Gastrocnemius medialis (tissue), 4 donors: ENCODE measurements at regions not wholly inside any gene's neighbourhood (a gene's known extent, or its start where the extent isn't known, plus 50 kb on each side); places are given as distances from the start of the nearest gene placed in this dataset.

Source experiments
- ATAC-seq, 2 donors: fragments of 150-250 bp; one replicate each; pipeline ENCODE4 v1.9.1; 2016
- DNase-seq, 2 donors: peaks; one replicate each; pipeline ENCODE4 v3.0.0-alpha.2; 2019
- H3K27ac ChIP-seq, 4 donors: fragments of 200-600 bp; sonication (generic); 1 replicate in 1 of 4; 2 replicates in 3 of 4; pipeline ENCODE4 v1.5.1; 2016 to 2018; ENCODE audit warnings: mild to moderate bottlenecking in 2 of 4, moderate library complexity in 1 of 4
- H3K27me3 ChIP-seq, 3 donors: fragments of 200-600 bp; sonication (generic) in 2 of 3; 1 replicate in 1 of 3; 2 replicates in 2 of 3; pipeline versions ENCODE4 v1.5.1 to v1.6.0; 2016 to 2019; ENCODE audit warnings: mild to moderate bottlenecking in 1 of 3, moderate library complexity in 1 of 3
- H3K36me3 ChIP-seq, 2 donors: fragments of 200-600 bp; sonication (generic) in 1 of 2; one replicate each; pipeline ENCODE4 v1.5.1; 2017 to 2018
- H3K4me1 ChIP-seq, 2 donors: fragments of 200-600 bp; sonication (generic) in 1 of 2; one replicate each; pipeline ENCODE4 v1.5.1; 2016 to 2017; ENCODE audit warnings: mild to moderate bottlenecking in 2 of 2
- H3K4me3 ChIP-seq, 4 donors: fragments of 200-600 bp; sonication (generic) in 3 of 4; 1 replicate in 1 of 4; 2 replicates in 3 of 4; pipeline ENCODE4 v1.5.1; 2016 to 2019; ENCODE audit warnings: mild to moderate bottlenecking in 2 of 4
- H3K9me3 ChIP-seq, 3 donors: fragments of 200-600 bp; sonication (generic) in 2 of 3; 1 replicate in 1 of 3; 2 replicates in 2 of 3; pipeline ENCODE4 v1.5.1; 2016 to 2019
- POLR2A ChIP-seq, 2 donors: fragments of 450-650 bp; IDR thresholded peaks; one replicate each; pipeline ENCODE4 v1.6.1; 2017; ENCODE audit warnings: antibody characterized with exemption in 2 of 2, mild to moderate bottlenecking in 2 of 2, moderate library complexity in 2 of 2
- in situ Hi-C, 4 donors: fragments of 200-750 bp; cut with MboI; loops; one replicate each; pipeline versions ENCODE4 v1.15.0 to v1.8.0; 2017; ENCODE audit warnings: low sequenced_read_pairs in 4 of 4
- intact Hi-C: fragments of 100-400 bp; cut with DNase I; formaldehyde crosslinking; loops from one replicate; pipeline ENCODE4 v1.15.1; 2023; ENCODE audit warnings: low total_unique reads
- TF ChIP-seq, protein P1 (sequence below), 5 experiments: fragments of 450-650 bp in 3 of 5; fragments of 200-600 bp in 2 of 5; sonication (generic) in 2 of 5; IDR thresholded peaks in 4 of 5; conservative IDR thresholded peaks in 1 of 5; 1 replicate in 4 of 5; 2 replicates in 1 of 5; pipeline ENCODE4 v1.5.1; 2016 to 2019; ENCODE audit warnings: antibody characterized with exemption in 5 of 5, mild to moderate bottlenecking in 3 of 5, moderate library complexity in 3 of 5

DNA sequence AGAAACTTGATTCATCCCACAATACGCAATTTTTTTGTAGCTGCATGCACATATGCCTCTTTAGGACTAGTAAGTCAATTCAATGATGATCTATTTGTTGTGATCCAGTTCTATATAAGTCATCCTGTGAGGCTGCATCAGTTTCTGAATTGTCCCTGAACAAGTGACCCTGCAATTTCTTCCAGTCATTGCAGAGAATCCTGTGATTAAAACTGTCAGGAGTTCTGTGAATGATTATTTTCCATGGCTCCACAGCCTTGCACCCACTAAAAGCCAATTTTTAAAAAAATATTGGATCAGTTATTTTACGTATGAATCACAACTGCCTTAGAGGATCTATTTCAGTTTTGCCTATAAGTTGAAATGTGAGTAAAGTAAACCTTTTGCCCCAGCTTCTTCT is 1585.0 kb upstream of the ACVR2A start:
- intact Hi-C loops, result no loop called here

DNA sequence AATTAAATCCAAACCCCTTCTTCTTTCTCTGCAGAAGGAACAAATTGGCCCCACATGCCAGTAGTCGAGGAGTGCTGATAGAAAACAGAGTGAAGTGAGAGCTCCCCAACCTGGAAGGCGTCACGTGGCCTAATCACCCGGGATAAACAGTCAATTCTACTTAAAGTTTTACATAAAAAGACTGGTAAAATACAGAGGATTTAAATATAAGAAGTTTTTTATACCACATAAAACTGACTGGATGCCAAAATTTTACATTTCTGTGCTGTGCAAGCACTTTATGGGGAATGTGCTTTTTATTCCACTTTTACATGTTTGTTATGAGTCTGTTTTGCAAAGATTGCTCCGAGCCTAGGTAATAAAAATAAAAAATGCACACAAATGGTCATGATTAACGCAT is 1586.8 kb upstream of the ACVR2A start:
- Histone ChIP-seq H3K36me3 (no peaks in the 10 kb centered on the region), H3K27ac (no peak overlapping the region), H3K9me3 (no peaks in the 10 kb centered on the region), H3K4me1 (no peaks in the 10 kb centered on the region), H3K27me3 (no peaks in the 10 kb centered on the region), H3K4me3 (no peak overlapping the region)
- ATAC-seq (no peak), DNase-seq (no peak)
- in situ Hi-C loops (no loop called here), intact Hi-C loops (no loop called here)
- TF ChIP-seq, protein P1, sequence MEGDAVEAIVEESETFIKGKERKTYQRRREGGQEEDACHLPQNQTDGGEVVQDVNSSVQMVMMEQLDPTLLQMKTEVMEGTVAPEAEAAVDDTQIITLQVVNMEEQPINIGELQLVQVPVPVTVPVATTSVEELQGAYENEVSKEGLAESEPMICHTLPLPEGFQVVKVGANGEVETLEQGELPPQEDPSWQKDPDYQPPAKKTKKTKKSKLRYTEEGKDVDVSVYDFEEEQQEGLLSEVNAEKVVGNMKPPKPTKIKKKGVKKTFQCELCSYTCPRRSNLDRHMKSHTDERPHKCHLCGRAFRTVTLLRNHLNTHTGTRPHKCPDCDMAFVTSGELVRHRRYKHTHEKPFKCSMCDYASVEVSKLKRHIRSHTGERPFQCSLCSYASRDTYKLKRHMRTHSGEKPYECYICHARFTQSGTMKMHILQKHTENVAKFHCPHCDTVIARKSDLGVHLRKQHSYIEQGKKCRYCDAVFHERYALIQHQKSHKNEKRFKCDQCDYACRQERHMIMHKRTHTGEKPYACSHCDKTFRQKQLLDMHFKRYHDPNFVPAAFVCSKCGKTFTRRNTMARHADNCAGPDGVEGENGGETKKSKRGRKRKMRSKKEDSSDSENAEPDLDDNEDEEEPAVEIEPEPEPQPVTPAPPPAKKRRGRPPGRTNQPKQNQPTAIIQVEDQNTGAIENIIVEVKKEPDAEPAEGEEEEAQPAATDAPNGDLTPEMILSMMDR (IDR thresholded peaks at IDR 0.05 in 4 of 5, conservative IDR thresholded peaks at IDR 0.05 in 1 of 5), result no peak
- no peak for TF ChIP-seq POLR2A (IDR thresholded peaks at IDR 0.05)

More for the DNA sequence above, 1585.0 kb upstream of the ACVR2A start:
- Histone ChIP-seq H3K36me3 (no peaks in the 10 kb centered on the region), H3K4me1 (no peaks in the 10 kb centered on the region), H3K9me3 (no peaks in the 10 kb centered on the region), H3K27ac (no peak overlapping the region), H3K4me3 (no peak overlapping the region), H3K27me3 (no peaks in the 10 kb centered on the region)
- TF ChIP-seq POLR2A (IDR thresholded peaks at IDR 0.05), result no peak
- TF ChIP-seq, protein P1 (IDR thresholded peaks at IDR 0.05 in 4 of 5, conservative IDR thresholded peaks at IDR 0.05 in 1 of 5), result no peak
- ATAC-seq (no peak), DNase-seq (no peak)
- in situ Hi-C loops, result no loop called here

DNA sequence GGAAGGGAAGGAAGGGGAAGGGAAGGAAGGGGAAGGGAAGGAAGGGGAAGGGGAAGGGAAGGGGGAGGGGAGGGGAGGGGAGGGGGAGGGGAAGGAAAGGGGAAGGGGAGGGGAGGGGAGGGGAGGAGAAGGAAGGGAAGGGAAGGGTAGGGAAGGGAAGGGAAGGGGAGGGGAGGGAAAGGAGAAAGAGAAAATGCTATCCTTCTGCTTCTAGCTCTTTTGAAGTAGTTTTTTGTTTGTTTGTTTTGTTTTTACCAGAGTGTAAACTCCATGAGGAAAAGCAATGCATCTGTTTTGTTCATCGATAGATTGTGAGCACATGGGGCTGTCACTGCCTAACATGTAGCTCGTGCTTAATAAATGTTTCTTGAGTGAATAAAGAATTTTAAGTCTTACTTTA is 1592.7 kb upstream of the ACVR2A start:
- in situ Hi-C loops (no loop called here), intact Hi-C loops (no loop called here)
- Histone ChIP-seq H3K4me1 (no peaks in the 10 kb centered on the region), H3K36me3 (no peaks in the 10 kb centered on the region), H3K9me3 (no peaks in the 10 kb centered on the region), H3K27ac (no peak overlapping the region), H3K27me3 (no peaks in the 10 kb centered on the region), H3K4me3 (no peak overlapping the region)
- no peak for TF ChIP-seq POLR2A (IDR thresholded peaks at IDR 0.05)
- TF ChIP-seq, protein P1 (IDR thresholded peaks at IDR 0.05 in 4 of 5, conservative IDR thresholded peaks at IDR 0.05 in 1 of 5), result no peak
- DNase-seq (no peak), ATAC-seq (no peak)

DNA sequence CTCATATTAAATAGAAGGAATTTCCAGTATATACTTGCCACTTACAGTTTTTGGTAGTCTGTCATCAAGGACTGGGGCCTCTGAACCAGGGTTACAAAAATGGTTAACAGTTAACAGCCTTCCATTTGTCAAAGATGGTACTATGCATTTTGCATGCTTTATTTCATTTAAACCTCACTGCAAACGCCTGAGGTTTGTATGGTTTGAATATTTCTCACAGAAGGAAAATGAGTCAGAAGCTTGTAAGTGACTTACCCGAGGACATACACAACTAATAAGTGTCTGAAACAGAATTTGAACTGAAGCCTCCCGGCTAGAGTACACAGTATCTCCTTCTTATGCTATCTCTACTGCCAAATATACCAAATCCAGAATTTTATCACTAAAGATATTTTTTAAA is 1593.5 kb upstream of the ACVR2A start:
- H3K36me3 ChIP-seq, result no peaks in the 10 kb centered on the region
- TF ChIP-seq, protein P1 (IDR thresholded peaks at IDR 0.05 in 4 of 5, conservative IDR thresholded peaks at IDR 0.05 in 1 of 5), result no peak
- TF ChIP-seq POLR2A (IDR thresholded peaks at IDR 0.05), result no peak
- no peaks in the 10 kb centered on the region for H3K27me3 ChIP-seq
- no peaks in the 10 kb centered on the region for H3K4me1 ChIP-seq
- H3K27ac ChIP-seq, result no peak overlapping the region
- in situ Hi-C loops, result no loop called here
- DNase-seq (no peak), ATAC-seq (no peak)
- intact Hi-C loops, result no loop called here
- H3K4me3 ChIP-seq, result no peak overlapping the region
- H3K9me3 ChIP-seq, result no peaks in the 10 kb centered on the region

DNA sequence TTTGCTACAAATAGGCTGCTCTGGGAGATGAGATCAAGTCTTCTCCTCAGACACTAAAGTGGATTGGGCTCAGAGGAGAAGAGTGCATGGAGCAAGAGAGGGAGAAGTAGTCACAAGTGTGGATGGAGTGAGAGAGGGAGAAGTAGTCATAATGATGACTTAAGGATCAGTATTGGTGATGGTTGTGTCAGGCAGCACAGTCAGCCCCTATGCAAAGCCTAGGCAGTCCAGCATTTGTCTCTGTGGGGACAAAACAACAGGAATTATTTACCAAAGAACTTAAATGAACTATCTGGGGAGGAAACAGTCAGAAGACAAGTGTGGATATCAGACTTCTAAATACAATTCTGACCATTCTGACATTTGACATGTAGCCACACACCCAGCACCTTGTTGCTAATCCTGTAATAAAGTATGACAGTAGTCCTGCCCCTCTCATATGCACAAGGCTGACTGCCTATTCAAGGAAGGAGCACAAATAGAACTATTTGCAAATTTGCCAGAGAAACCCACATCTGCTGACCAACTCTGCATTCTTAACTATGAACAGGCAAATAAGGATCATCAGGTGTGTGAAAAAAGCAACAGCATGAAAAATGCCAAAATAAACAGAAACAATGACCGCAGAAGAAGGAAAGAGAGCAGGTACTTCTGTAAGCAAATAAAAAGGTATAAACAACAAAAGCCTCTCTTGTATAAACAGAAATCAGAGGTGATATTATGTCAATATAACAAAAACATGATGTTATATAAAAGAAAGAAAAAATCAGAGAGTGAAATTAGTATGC is 1597.9 kb upstream of the ACVR2A start:
- Histone ChIP-seq H3K4me3 (no peak overlapping the region), H3K9me3 (no peaks in the 10 kb centered on the region), H3K27me3 (no peaks in the 10 kb centered on the region), H3K27ac (no peak overlapping the region), H3K4me1 (no peaks in the 10 kb centered on the region), H3K36me3 (no peaks in the 10 kb centered on the region)
- intact Hi-C loops, result no loop called here
- in situ Hi-C loops, result no loop called here
- ATAC-seq (no peak), DNase-seq (no peak)
- no peak for TF ChIP-seq POLR2A (IDR thresholded peaks at IDR 0.05)
- TF ChIP-seq, protein P1 (IDR thresholded peaks at IDR 0.05 in 4 of 5, conservative IDR thresholded peaks at IDR 0.05 in 1 of 5), result no peak
